Large intestine (tissue), 3 donors: ENCODE measurements at regions not wholly inside any gene's neighbourhood (a gene's known extent, or its start where the extent isn't known, plus 50 kb on each side); places are given as distances from the start of the nearest gene placed in this dataset.

Source experiments
- DNase-seq, 2 donors: peaks; one replicate each; pipeline versions ENCODE4 v3.0.0 to v3.0.0-alpha.2; 2013
- H3K27ac ChIP-seq: one replicate; pipeline ENCODE4 v1.5.1; 2013; ENCODE audit warnings: low read length
- H3K27me3 ChIP-seq: 2 replicates; pipeline ENCODE4 v1.6.1; 2013; ENCODE audit warnings: low read length; ENCODE audit not compliant: control insufficient read depth, insufficient read depth
- H3K36me3 ChIP-seq: 2 replicates; pipeline ENCODE4 v1.6.1; 2013; ENCODE audit warnings: low read length; ENCODE audit not compliant: control insufficient read depth, insufficient read depth
- H3K4me1 ChIP-seq: one replicate; pipeline ENCODE4 v1.6.1; 2013; ENCODE audit warnings: low read length; ENCODE audit not compliant: control insufficient read depth, insufficient read depth
- H3K4me3 ChIP-seq: one replicate; pipeline ENCODE4 v1.5.1; 2013; ENCODE audit warnings: low read length
- H3K9me3 ChIP-seq: one replicate; pipeline ENCODE4 v1.6.1; 2013; ENCODE audit warnings: mild to moderate bottlenecking, low read depth, low read length, moderate library complexity; ENCODE audit not compliant: control insufficient read depth
- whole genome bisulfite sequencing: methylation state at CpG from one replicate; pipeline ENCODE4 v1.1.5; 2013; ENCODE audit warnings: low lambda C conversion rate; ENCODE audit not compliant: insufficient coverage; 5-methylcytosine and 5-hydroxymethylcytosine counted together

GRCh38 chrX:6363188-6363587 lies 134.5 kb upstream of the NLGN4X start:
- 80% methylated on average over 1 of the region's 4 CpGs for WGBS
- Histone ChIP-seq H3K9me3 (no peaks in the 10 kb centered on the region), H3K36me3 (no peaks in the 10 kb centered on the region), H3K4me1 (no peaks in the 10 kb centered on the region), H3K27ac (no peak overlapping the region), H3K27me3 (no peaks in the 10 kb centered on the region), H3K4me3 (no peak overlapping the region)
- DNase-seq = no peak

- no peak for DNase-seq
- no CpG with 5 or more reads among the region's 4 CpGs for WGBS
- no peak overlapping the region for H3K27ac ChIP-seq
- no peak overlapping the region for H3K4me3 ChIP-seq
- H3K36me3 ChIP-seq = no peaks in the 10 kb centered on the region
- no peaks in the 10 kb centered on the region for H3K9me3 ChIP-seq
- no peaks in the 10 kb centered on the region for H3K4me1 ChIP-seq
- no peaks in the 10 kb centered on the region for H3K27me3 ChIP-seq
These were observed 96.8 kb upstream of the NLGN4X start for GRCh38 chrX:6325437-6325836.

DNA sequence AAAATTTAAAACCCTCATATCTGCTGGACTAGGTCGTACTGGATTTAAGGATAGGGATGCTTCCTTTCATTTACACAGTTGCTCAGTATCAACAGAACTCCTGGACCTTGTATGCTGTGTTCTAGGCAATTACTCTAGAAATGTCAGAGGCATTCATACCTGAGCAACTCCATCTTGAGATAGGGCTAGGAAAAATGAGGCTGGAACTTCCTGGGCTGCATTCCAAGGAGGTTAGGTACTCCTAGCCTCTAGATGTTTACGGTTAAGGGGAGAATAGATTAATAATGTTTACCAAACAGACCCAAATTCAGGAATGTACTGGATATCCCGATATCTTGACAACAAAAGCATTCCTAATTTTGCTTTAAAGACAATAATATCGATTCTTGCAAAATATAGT lies 84.7 kb upstream of the NLGN4X start:
- H3K27ac ChIP-seq = no peak overlapping the region
- no peak overlapping the region for H3K4me3 ChIP-seq
- no peaks in the 10 kb centered on the region for H3K9me3 ChIP-seq
- no peaks in the 10 kb centered on the region for H3K27me3 ChIP-seq
- no peaks in the 10 kb centered on the region for H3K4me1 ChIP-seq
- DNase-seq = no peak
- no peaks in the 10 kb centered on the region for H3K36me3 ChIP-seq
- no CpG with 5 or more reads among the region's 4 CpGs for WGBS

GRCh38 chrX:6311540-6311939 lies 82.9 kb upstream of the NLGN4X start:
- Histone ChIP-seq H3K4me1 (no peaks in the 10 kb centered on the region), H3K4me3 (no peak overlapping the region), H3K36me3 (no peaks in the 10 kb centered on the region), H3K9me3 (no peaks in the 10 kb centered on the region), H3K27me3 (no peaks in the 10 kb centered on the region), H3K27ac (no peak overlapping the region)
- no peak for DNase-seq
- WGBS = no CpG with 5 or more reads among the region's 1 CpG

DNA sequence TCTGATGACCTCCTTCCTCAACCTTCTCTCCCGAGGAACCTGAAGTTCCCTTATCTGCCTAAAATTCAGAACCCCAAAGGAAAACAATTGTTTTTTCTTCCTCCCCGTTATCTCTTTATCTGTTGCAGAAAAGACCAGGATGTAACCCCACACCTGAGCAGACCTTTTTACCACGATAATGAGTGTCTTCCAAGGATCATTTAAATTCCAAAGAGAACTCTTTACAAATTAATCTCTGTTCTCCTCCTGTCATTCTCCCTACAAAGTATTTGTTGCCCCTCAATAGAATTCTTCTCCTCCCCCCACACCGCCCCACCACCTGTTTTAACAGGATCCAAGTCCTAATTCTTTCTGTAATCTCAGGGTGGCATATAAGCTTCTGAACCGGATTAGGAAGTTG lies 78.5 kb upstream of the NLGN4X start:
- Histone ChIP-seq H3K27ac (no peak overlapping the region), H3K4me3 (no peak overlapping the region), H3K9me3 (no peaks in the 10 kb centered on the region), H3K4me1 (no peaks in the 10 kb centered on the region), H3K36me3 (no peaks in the 10 kb centered on the region), H3K27me3 (no peaks in the 10 kb centered on the region)
- DNase-seq = no peak
- 60% methylated on average over 1 of the region's 5 CpGs for WGBS

GRCh38 chrX:6299724-6300123 lies 71.1 kb upstream of the NLGN4X start:
- Histone ChIP-seq H3K4me1 (no peaks in the 10 kb centered on the region), H3K36me3 (no peaks in the 10 kb centered on the region), H3K9me3 (no peaks in the 10 kb centered on the region), H3K4me3 (no peak overlapping the region), H3K27ac (no peak overlapping the region), H3K27me3 (no peaks in the 10 kb centered on the region)
- DNase-seq = no peak
- no CpG with 5 or more reads among the region's 6 CpGs for WGBS

DNA sequence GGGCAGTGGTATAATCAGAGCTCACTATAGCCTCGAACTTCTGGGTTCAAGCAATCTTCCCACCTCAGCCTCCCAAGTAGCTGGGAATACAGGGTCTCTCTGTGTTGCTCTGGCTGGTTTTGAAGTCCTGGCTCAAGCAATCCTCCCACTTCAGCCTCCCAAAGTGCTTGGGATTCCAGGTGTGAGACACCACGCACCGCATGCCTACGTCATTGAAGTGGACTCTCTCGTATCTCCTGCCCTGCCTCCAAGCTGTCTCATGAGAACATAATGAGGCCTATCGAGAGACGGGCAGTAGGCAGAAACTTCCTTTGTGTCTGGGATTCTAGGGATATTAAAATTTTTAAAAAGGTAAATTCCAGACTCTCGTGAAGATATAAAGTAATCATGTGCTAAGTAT lies 65.0 kb upstream of the NLGN4X start:
- no peak for DNase-seq
- WGBS = no CpG with 5 or more reads among the region's 8 CpGs
- H3K36me3 ChIP-seq = no peaks in the 10 kb centered on the region
- no peaks in the 10 kb centered on the region for H3K27me3 ChIP-seq
- no peak overlapping the region for H3K27ac ChIP-seq
- no peaks in the 10 kb centered on the region for H3K9me3 ChIP-seq
- H3K4me3 ChIP-seq = no peak overlapping the region
- H3K4me1 ChIP-seq = no peaks in the 10 kb centered on the region

- no peaks in the 10 kb centered on the region for H3K4me1 ChIP-seq
- H3K27me3 ChIP-seq = no peaks in the 10 kb centered on the region
- H3K27ac ChIP-seq = no peak overlapping the region
- no peaks in the 10 kb centered on the region for H3K9me3 ChIP-seq
- H3K4me3 ChIP-seq = no peak overlapping the region
- no CpG with 5 or more reads among the region's 3 CpGs for WGBS
- H3K36me3 ChIP-seq = no peaks in the 10 kb centered on the region
- DNase-seq = no peak
These were observed 63.9 kb upstream of the NLGN4X start for GRCh38 chrX:6292599-6292998.

DNA sequence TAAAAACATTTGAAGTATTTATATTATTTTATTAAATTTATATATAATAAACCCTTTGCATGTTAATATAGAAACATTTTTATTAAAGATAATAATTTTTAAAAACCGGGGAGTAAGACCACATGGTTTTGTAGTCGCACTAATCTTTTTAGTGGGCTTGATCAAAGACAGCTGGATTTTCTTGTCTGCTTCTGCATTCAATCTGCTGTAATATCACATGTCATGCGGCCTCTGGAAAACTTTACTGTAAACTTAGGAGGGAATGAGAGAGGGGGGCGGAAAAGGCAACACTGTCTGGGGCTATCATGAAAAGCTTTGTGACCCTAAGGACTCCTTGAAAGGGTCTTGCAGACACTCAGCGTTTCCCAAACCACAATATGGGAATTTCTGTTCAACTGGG lies 62.8 kb upstream of the NLGN4X start:
- Histone ChIP-seq H3K36me3 (no peaks in the 10 kb centered on the region), H3K9me3 (no peaks in the 10 kb centered on the region), H3K27me3 (no peaks in the 10 kb centered on the region), H3K27ac (no peak overlapping the region), H3K4me3 (no peak overlapping the region), H3K4me1 (no peaks in the 10 kb centered on the region)
- no CpG with 5 or more reads among the region's 5 CpGs for WGBS
- no peak for DNase-seq

- H3K27me3 ChIP-seq = no peaks in the 10 kb centered on the region
- no peak overlapping the region for H3K4me3 ChIP-seq
- no peaks in the 10 kb centered on the region for H3K36me3 ChIP-seq
- H3K27ac ChIP-seq = no peak overlapping the region
- H3K9me3 ChIP-seq = no peaks in the 10 kb centered on the region
- DNase-seq = no peak
- no CpG with 5 or more reads among the region's 1 CpG for WGBS
- H3K4me1 ChIP-seq = no peaks in the 10 kb centered on the region
These were observed 55.2 kb upstream of the NLGN4X start for GRCh38 chrX:6283826-6284225.

DNA sequence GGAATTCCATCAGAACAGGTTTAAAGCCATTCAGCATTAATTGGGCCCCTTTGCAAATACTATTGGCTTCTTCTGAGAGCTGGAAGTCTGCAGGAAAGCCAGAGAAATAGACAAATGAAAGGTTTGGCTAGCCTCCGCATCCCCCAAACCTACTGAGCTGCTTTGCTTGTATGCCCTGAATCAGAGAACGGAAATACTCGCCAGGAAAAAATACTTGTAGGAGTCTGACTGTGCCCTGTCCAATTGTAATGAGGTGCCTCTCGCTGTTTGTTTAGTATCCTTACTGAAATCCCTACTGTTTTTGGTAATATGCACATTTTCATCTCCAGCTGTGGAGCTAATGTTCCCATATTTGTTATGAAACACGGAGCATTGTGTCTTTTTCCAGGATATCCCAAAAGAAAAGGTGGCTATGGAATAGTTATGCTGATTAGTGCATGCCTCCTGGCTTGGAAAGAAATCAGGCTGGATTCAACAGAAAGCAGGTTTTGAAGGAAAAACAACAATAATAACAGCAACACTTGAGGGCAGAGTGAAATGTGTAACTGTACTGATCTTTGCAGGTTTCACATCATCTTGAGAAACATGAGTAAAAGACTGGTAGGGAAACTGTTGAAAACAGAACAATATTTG lies 50.7 kb upstream of the NLGN4X start:
- Histone ChIP-seq H3K9me3 (no peaks in the 10 kb centered on the region), H3K27me3 (no peaks in the 10 kb centered on the region), H3K4me3 (no peak overlapping the region), H3K4me1 (no peaks in the 10 kb centered on the region), H3K36me3 (no peaks in the 10 kb centered on the region), H3K27ac (no peak overlapping the region)
- WGBS = no CpG with 5 or more reads among the region's 5 CpGs
- DNase-seq = no peak
